GM18520 (cell line): ENCODE measurements at regions not wholly inside any gene's neighbourhood (a gene's known extent, or its start where the extent isn't known, plus 50 kb on each side); places are given as distances from the start of the nearest gene placed in this dataset.

Experiments
- ATAC-seq: cut with Tn5 transposase; IDR thresholded peaks from one replicate; pipeline ENCODE4 v1.9.1; 2021; ENCODE audit not compliant: unreplicated experiment

DNA sequence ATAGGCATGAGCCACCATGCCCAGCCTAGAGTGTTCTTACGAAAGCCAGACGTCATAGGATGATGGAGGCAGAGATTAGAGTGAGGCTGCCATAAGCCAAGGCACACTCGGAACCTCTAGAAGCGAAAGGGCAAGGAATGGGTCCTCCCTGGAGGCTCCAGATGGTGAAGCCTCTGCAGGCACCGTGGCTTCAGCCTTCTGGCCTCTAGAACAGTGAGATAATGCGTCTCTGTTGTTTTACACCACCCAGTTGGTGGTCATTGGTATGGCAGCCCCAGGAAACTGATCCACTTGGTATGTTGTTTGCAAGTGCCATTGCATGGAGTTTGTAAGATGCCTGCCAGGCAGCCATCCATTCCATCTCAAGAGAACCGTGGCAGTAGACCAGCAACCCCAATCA, 791.0 kb downstream of the TBC1D22A start:
- no peak for ATAC-seq

DNA sequence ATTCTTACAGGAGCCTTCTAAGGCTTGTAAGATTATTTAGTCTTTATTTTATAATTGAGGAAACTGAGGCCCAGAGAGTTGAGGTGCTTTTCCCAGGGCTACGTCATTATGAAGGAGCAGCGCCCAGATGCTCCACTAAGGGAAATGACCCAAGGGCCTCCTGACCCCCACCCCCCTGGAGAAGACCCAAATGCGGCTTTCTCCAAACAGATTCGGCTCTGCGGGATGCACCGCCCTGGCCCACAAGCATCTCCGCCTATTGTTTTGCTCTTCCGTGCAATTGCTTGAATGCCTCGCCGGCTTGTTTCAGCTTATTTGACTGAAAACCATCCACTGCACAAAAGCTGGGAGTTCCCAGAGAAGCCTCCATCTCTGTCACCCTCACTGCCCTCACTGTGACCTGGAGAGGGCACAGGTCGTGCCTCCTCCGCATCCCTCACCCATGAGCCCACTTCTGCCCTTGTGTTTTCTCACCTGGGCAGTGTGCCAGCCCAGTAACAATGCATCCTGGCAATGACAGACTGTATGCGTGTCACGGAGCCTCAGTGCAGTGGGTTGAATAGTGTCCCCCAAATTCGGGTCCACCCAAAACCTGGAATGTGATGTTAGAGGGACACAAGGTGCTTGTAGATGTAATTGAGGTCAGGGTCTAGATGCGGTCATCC, 790.2 kb downstream of the TBC1D22A start:
- ATAC-seq: no peak

DNA sequence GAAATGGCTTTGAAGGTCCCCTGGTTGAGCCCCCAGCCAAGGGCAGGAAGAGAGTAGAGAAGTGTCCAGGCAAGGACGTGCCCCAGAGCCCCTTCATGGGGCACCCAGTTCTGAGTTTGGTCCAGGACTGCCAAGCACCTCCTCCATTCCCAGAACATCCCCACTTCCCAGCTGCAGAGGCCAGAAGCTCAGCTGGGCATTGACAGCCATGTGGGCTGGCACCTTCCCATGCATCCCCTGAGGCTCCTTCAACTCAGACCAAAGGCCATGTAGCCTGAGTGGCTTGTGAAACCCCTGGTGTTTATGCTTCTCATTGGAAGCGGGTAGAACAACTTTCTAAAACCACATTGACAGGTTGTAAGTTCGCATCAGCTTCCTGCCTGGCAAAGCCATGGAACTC, 789.6 kb downstream of the TBC1D22A start:
- no peak for ATAC-seq

DNA sequence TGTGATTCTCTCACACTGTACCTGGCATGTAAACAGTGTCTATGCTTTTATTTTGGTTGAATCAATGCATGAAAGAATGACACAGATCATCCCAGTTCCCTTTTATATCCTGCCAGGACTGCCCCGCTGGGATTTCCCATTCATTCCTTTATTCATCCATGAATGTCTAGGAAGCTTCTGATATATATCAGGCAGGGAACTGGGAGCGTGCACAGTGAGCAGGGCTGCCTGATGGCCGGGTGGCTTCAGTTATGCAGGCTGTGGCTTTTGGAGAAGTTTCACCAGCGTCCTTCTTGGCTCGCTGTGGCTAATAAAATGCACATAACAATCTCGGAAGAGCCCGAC, 789.0 kb downstream of the TBC1D22A start:
- ATAC-seq: no peak

DNA sequence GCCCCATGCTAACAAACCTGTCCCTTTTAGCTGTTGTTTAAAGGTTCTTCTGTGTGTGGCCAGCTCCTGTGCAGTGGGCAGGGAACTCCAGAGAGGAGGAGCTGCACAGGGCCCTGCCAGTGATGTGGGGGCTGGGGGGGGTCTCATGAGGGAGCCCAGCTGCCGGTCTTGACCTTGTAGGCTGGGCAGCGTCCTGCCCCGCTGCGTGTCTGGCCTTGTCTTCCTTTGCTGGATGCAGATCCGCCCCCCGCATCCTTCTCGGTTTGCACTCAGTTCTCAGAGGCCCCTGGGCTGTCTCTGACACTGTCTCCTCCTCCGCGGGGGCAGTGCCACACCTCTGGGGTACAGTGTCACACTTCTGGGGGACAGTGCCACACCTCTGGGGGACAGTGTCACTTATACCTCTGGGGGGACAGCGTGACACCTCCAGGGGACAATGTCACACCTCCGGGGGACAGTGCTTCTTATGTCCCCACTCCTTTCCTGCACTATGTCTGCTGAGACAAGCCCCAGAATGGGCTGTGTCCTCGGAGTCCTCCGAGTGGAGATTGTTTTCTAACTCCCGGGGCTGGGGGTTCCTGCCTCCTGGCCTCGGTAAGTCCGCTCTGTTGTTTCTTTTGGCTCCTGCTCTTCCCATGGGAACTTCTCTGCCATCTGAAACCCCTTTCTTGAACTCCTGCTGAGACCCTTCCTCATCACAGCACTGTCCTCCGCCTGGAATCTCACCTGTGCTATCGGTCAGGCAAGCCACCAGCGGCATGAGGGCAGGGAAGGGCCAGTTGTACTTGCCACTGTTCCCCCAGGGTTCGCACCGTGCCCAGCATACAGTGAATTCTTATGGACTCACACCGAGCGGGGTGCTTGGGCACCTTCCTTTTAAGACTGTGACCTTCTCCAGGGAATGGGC, 788.3 kb downstream of the TBC1D22A start:
- ATAC-seq: no peak

DNA sequence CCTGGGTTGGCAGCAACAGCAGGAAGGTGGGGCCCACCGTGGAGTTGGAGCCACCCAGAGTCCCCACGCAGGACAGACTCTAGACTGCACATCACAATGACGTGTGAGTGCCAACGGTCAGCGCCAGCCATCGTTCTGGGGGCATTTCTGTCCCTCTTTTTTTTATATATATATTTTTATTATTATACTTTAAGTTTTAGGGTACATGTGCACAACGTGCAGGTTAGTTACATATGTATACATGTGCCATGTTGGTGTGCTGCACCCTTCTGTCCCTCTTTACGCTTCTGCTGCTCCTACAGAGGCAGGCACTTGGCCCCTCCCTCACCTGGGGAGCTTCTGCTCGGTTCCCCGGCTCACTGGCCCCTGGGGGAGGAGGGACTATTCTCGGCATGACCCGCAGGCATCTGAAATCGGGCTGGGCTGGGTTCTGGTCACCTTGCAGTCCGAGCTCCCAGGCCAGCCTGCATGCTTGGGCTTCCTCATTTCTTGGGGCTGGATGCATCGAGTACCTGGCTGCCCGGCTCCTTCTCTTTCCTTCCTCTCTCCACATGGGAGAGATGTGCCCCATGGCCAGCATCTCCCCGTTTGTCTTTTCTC, 787.4 kb downstream of the TBC1D22A start:
- ATAC-seq: no peak

DNA sequence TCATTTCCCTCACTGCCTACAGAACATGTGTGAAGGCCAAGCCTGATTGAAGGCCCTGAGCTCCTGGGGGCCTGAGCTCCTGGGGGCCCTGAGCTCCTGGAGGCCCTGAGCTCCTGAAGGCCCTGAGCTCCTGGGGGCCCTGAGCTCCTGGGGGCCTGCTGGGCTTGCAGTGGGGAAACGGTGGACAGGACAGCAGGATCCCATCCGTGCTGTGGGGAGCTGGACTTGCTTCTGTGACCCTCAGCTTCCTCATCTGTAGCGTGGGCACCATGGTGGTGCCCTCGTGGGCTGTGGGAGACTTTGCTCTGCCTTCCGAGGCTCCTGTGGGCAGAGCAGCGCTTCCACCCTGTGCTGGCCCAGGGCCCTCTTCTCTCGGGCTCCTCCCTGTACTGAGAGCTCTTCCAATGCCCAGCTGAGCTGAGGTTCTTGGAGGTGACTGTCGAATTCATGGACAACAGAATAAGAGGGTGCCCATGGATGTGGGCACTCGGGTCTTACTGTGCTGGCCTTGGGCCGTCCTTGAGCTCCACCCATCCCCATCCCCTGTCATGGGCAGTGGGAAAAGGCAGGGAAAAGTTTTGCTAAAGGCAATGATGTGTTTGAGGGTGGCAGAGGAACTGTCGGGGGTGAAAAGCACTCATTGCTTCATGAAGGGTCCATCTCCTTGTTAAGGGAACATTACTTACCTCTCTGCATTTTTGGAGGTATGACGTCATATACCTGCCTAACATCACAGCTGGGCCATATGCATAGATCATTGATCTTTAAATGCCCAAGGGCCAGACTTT, 786.7 kb downstream of the TBC1D22A start:
- no peak for ATAC-seq

DNA sequence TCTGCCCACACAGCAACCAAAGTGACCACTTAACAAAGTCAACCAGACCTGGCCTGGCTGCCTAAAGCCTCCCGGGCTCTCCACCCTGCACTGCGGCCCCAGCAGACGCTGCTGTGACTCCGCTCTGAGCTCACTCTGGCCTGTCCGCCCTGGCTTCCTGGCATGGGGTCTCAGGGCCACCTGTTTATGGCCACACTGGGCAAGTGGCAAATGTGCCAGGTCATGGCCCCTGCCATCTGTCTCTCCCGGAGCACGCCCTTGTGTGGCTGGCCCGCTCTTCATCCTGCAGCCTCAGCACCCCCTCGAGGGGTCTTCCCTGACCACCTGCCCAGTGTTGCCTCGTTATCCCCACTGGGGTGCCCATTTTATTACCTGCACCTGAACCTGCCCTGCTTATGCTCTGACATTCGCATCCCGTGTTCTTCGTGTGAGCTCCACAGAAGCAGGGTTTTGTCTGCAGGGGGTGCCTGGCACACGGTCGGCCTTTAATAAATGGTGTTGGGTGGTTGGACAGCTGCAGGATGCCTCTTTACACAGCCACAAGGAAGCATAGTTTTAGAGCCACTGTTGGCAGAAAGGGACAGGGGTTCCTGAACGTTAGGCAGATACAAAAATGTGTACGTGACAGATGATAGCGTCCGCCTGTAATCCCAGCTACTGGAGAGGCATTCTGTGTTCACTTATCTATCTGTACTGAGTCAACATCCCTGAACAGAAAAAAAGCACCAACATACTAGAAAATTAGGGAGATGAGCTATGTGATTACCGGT, 785.6 kb downstream of the TBC1D22A start:
- ATAC-seq: no peak

DNA sequence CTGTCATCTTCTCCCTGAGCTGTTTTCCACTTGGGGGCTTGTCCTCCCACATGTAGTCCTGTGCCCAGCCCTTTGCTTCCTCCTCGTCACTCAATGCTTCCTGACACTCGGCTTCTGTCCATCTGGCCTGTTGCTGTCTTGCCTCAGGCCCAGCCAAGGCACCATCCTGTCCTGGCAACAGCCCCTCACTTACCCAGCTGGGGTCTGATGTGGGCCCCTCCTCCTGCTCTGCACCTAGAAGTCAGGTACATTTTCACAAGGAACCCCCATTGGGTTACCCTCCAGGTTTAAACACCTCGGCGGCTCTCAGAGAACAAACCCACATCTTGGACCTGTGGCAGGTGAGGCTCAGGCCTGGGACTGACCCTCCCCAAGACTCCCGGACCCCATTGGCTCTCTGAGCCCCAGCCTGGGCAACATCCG, 784.8 kb downstream of the TBC1D22A start:
- ATAC-seq: no peak

DNA sequence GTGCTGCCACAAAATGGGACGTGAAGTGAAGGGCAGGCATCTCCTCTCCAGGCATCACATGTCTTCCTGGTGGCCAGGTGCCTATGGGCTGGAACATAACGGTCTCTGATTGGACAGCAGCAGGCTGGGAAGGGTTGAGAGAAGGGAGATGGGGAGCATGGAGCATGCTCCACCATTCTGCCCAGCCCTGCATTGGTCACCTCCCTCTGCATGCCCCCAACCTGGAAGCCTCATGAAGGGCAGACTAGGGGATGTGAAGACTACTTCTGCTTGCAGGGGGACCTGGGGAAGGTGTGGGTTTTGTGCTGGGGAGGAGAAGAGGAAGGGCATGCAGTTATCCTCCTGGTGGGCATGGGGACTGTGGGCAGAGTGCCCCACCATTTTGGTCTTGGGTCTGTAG, 782.2 kb downstream of the TBC1D22A start:
- ATAC-seq: no peak

DNA sequence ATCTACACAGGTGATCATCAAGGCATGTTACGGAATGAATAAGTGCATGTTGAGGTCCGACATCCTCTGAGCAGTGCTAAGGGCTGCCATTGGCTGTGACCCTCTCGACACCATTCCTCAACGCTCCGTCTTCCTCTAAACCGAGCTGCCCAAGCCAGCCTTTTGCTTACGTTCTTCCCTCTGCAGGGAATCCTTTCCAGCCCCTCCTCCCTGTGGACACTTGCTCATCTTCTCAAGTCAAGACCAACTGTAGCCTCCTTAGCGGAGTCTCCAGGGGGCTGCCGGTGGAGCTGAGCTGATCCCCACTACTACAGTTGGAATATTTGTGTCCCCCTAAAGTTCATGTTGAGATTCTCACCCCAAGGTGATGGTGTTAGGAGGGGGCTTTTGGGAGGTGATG, 781.0 kb downstream of the TBC1D22A start:
- no peak for ATAC-seq

DNA sequence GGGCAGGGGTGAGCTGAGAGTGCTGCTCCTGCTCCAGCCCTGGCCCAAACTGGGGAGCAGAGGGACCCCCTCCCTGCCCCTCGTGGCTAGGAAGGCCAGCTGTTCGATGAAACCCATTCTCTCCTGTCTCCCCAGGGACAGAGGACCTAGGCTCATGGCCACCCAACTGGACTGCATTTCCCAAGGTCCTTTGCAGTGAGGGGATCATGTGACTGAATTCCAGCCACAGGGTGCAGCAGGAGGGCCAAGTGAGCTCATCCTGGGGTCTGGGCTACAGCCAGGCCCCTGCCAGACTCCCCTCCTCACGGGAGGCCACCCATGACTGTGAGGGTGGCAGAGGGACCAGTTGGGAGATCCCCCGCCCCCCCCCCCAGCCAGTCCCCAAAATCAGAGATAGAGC, 777.6 kb downstream of the TBC1D22A start:
- no peak for ATAC-seq

DNA sequence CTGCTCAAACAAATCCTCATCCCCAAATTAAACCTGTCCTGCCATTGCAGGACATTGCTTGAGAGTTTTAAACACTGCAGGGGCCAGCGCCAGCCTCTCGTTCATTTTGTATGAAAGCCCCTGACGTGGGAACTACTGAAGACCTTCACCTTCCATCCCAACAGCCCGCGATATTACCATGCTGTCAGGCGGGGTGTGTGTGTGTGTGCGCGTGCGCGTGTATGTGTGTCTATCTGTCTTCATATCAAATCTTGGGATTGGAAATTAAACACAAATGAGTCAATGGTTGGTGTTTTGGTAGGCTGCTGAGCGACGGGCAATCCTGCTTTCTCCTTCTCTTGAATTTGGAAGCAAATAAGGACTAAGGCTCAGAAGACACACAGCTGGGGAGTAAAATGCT, 776.9 kb downstream of the TBC1D22A start:
- no peak for ATAC-seq

DNA sequence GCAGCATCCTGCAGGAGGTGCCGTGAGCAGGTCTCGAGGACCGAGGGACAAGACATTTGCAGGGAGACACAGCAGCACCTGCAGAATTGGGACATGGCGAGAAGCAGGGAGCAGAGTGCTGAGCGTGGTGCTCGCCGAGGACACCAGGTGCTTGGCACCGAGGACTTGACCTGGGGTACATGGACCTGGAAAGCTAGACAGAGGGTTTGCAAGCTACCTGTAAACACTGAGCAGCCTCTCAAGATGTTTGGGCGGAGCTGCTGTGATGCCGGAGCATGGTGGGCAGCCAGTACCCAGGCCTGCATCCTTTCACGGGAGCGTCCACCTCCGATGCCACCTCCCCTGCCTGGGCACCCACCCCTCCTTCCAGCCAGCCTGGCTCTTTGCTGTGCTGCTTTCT, 773.2 kb downstream of the TBC1D22A start:
- no peak for ATAC-seq

DNA sequence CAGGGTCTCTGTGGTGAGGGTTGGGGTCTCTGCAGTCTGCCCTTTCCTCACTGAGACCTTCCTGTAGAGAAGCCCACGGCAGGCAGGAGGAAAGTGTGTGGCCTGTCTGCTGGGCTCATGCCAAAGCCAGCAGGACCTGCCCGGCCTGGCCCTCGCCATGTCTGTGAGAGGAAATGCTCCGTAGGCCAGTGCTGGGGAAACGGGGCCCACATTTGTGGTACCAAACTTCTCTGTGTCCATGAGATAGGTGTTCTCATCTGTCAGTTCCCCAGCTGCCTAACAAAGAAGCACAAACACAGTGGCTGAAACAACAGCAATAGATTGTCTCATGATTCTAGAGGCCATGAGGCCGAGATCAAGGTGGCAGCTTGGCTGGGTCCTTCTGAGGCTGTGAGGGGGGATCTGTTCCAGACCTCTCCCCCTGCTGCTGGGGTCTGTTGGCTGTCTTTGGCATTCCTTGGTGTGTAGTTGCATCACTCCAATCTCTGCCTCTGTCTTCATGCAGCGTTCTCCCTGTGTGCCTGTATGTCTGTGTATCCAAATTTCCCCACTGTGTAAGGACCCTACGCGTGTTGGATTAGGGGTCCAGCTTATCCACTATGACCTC, 772.5 kb downstream of the TBC1D22A start:
- ATAC-seq: no peak

DNA sequence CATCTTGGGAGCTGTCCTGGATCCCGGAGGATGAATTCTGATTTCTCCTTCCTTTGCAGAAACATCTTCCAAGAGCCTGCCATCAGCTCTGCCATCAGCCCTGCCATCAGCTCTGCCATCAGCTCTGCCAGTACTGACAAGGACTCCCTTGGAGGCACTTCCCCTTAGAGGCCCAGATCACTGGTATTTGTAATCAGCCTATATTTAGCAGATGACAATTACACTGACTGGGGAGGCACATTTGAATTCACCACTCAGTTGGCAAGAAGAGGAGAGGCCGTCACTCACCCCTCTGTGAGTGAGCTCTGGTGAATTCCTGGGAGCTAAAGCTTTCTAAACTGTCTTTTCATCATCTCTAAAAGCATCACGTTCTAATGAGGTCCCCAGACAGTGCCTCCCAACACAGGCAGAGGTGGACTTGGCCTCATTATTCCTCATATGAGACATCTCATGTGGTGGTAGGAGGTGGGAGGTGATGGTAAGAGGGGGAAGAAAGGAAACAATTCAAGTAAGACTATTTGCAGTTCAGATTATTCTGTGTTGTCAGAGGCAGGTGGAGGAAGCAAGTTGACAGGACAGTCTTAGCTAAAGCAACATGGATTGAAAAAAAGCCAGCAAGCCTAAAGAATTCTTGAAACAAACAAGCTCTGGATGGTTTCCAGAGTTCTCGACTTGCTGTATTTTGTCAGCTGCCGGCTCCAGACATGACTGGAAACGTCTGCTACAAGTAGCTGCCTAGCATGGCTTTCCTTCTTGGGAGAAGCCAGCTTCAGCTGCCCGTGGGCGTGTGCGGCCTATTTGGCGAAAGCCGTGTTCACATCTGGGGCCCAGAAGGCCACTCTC, 771.7 kb downstream of the TBC1D22A start:
- ATAC-seq: no peak

DNA sequence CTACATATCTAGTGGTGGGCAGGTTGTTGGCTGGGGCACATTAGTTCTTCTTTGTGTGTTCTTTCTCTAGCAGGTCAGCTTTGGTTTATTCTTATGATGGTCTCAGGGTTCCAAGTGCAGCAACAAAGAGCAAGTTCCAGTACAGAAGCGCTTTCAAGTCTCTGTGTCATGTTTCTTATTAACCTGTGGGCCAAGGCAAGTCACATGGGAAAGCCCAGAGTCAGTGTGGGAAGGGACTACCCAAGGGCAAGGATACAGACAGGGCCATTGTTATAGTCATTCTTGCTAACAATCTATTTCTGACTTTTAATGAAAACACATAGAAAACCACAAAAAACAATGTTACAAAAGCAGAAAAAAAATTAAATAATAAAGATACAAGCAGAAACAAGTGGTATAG, 754.6 kb downstream of the TBC1D22A start:
- no peak for ATAC-seq

DNA sequence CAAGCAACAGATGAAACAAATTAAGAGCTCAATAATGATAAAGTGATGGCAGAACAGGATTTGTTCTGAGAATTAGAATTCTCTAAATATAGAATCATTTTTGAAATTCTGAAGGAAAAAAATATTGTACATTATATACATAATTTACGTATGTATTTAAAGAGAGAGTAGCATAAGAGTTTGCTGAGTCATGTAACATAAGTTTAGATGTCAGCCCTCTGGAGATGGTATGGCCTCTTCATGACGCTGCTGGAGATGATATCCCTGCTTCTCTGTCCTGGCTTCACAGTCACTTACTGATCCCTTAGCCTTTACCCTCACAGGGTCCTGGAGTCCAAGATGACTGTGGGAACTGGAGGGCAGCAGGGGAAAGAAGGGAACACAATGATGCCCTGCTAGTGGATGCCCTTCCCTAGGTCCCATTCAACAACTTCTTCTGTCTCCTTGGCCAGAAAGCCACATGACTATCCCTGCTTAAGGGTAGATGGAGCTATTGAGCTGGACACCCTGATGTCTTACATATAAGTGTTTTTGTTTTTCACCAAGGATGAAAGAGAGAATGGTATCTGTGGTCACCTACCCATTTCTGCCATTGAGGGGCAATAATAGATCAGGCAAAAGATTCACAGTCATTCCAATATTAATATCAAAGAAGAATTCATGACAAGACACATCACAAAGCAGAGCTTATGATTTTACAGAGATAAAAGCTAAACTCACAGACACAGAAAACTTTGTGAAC, 753.1 kb downstream of the TBC1D22A start:
- ATAC-seq: no peak

DNA sequence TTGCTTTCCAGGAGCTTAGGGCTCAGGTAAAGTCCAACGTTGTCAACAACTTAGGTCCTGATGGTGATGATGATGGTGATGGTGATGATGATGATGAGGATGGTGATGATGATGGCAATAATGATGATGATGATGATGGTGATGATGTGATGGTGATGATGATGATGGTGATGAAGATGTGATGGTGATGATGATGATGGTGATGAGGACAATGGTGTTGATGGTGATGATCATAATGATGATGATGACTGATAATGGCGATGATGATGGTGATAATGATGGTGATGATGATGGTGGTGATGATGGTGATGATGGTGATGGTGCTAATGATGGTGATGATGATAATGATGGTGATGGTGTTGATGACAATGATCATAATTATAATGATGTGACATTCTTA, 750.2 kb downstream of the TBC1D22A start:
- no peak for ATAC-seq
